Memory B cell (primary cell): ENCODE measurements at regions not wholly inside any gene's neighbourhood (a gene's known extent, or its start where the extent isn't known, plus 50 kb on each side); places are given as distances from the start of the nearest gene placed in this dataset.
A peak's percentile ranks its signal among the peaks of the same experiment; 100 is the strongest.

Experiments used
- ATAC-seq: fragments of 150-1000 bp; cut with Tn5 transposase; 2 replicates; pipeline ENCODE4 v1.10.0; 2021; ENCODE audit warnings: low read depth, mild to moderate bottlenecking, moderate library complexity
- DNase-seq, 2 donors: peaks; one replicate each; pipeline ENCODE4 v3.0.0; 2022; ENCODE audit warnings: low spot score in 2 of 2
- H3K27ac Mint-ChIP-seq: one replicate; pipeline ENCODE4 v1.8.0; 2022; ENCODE audit warnings: mild to moderate bottlenecking, moderate library complexity, mixed read lengths
- H3K27me3 Mint-ChIP-seq: one replicate; pipeline ENCODE4 v1.8.0; 2022; ENCODE audit warnings: mixed read lengths
- H3K36me3 Mint-ChIP-seq: one replicate; pipeline ENCODE4 v1.8.0; 2022; ENCODE audit warnings: mild to moderate bottlenecking, mixed read lengths
- H3K4me1 Mint-ChIP-seq: one replicate; pipeline ENCODE4 v1.8.0; 2022; ENCODE audit warnings: mixed read lengths
- H3K4me3 Mint-ChIP-seq: one replicate; pipeline ENCODE4 v1.8.0; 2022; ENCODE audit warnings: mild to moderate bottlenecking, moderate library complexity, mixed read lengths
- H3K9me3 Mint-ChIP-seq: one replicate; pipeline ENCODE4 v1.8.0; 2022; ENCODE audit warnings: mixed read lengths

DNA sequence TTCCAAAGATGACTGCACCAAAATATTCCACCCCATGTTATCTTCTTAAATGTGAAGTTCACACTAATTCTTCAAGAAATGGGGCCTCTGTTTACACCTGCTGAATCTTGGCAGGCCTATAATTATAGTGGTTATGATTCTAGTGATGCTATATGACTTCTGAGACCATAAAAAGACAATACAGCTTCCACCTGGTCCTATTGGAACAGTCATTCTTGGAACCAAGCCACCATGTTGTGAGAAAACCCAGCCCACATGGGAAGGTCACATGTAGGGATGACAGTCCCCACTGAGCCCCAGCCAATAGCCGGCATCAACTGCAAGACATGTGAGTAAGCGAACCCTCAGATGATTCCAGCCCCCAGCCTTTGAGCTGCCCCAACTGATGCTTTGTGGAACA lies 587.5 kb downstream of the MID1IP1 start:
- ATAC-seq (no peak), DNase-seq (no peak)
- Mint-ChIP-seq H3K4me3 (no peak overlapping the region), H3K9me3 (no peaks in the 10 kb centered on the region), H3K4me1 (no peaks in the 10 kb centered on the region), H3K27me3 (peaks cover 10% of the 10 kb centered on the region), H3K27ac (no peak overlapping the region), H3K36me3 (no peaks in the 10 kb centered on the region)

DNA sequence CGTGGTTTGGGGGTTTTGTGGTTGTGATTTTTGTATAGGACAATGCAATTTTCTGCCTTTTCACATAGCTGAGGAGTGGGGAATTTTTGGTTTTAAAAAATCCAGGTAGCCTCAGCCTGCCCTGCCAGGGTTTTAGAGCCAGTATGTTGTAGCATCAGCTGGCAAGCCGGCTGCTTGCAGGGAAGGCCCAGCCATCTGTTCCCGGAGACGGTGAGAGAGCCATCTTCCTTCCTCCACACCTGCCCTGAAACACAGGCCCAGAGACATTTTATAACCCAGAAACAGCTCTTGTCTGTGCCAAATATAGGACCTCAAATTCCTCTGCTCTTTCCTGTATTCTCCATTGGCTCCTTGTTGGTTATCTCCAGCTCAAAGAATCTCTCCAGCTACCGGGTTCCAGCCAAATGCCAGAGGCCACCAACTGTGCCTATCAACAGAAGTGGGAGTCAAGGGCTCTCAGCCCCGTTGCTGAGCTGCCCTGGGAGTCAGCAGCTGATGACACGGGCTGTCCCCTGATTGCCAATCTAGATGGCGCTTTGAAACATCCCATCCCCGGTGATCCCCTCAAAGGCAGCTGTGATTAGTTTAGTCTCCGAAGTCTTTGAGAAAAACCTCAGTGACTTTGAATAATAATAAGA lies 595.2 kb downstream of the MID1IP1 start:
- Mint-ChIP-seq H3K36me3 (peaks cover 2% of the 10 kb centered on the region), H3K27ac (no peak overlapping the region), H3K4me1 (no peaks in the 10 kb centered on the region), H3K9me3 (peaks cover 4% of the 10 kb centered on the region), H3K27me3 (peaks cover 8% of the 10 kb centered on the region), H3K4me3 (no peak overlapping the region)
- no peak for ATAC-seq
- no peak for DNase-seq

DNA sequence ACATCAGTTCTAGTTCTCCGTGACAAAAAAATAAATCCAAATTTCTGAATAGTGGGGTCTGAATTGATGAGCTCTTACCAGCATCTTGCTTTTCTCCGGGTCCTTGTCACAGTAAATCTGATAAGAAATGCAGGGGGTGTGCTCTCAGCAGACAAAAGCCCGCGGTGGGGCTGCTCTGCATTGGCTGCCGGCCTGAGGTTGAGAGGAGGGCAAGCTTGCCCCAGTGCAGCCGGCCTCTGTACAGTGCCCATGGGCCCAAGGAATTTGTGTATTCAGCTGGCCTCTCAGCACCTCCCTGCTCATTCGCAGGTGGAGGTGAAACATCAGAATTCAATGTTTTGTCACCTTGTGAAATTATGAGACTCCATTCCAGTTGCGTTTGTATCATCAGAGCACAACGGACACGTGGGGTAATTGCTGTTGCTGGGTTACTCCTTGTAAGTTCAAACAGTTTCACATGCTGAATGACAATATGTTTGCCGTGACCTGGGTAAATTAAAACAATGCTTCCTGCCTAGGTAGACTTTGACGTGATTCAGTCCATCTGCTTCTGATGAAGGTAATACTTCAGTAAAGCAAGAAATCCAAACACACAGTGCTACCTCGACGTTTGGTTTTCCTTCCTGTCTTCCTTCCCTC lies 596.4 kb downstream of the MID1IP1 start:
- Mint-ChIP-seq H3K4me1 (no peaks in the 10 kb centered on the region), H3K27me3 (peaks cover 8% of the 10 kb centered on the region), H3K36me3 (peaks cover 2% of the 10 kb centered on the region), H3K4me3 (no peak overlapping the region), H3K9me3 (peaks cover 4% of the 10 kb centered on the region), H3K27ac (no peak overlapping the region)
- DNase-seq (no peak), ATAC-seq (no peak)

DNA sequence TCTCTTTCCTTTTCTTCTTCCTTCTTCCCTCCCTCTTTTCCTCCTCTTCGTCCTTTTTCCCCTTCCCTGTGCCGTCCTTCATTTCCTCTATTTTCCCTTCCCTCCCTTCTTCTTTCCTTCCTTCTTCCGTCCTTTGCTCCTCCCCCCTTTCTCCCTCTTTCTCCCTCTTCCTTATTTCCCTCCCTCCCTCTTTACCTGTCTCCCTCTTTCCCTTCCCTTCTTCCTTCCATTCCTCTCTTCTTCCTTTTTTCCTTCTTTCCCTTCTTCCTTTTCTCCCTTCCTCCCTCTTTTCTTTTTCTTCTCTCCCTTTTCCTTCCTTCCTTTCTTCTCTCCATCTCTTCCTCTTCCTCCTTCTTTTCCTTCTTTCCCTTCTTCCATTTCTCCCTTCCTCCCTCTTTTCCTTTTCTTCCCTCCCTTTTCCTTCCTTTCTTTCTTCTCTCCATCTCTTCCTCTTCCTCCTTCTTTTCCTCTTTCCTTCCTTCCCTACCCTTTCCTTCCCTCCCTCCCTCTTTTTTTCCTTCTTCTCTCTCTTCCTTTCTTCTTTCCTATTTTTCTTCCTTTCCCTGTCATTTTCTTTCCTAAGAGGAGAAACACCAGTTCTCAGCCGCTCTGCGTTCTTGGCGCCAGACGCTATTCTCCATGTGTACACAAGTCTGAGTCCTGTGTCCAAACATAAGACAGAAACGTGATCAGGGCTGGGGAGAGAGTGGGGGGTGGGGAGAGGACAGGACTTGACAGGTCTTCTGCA lies 597.1 kb downstream of the MID1IP1 start:
- peaks cover 10% of the 10 kb centered on the region for H3K27me3 Mint-ChIP-seq
- peaks cover 2% of the 10 kb centered on the region for H3K36me3 Mint-ChIP-seq
- no peak overlapping the region for H3K4me3 Mint-ChIP-seq
- H3K27ac Mint-ChIP-seq: no peak overlapping the region
- ATAC-seq (no peak), DNase-seq (no peak)
- H3K9me3 Mint-ChIP-seq: peaks cover 4% of the 10 kb centered on the region
- H3K4me1 Mint-ChIP-seq: no peaks in the 10 kb centered on the region

DNA sequence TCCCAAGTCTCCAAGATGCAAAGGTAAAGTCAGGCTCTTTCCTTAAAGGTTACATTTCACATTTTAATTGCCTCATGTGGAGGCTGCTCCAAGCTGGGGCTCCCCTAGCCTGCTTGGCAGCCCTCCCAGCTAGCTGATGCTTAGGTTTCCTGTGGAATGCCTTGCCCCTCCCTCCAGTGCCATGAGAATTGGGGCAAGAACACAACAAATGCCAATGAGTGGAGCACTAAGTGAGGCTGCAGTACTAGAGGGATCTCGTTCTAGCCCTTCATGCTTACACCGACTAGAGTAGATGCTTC lies 597.7 kb downstream of the MID1IP1 start:
- H3K27ac Mint-ChIP-seq: no peak overlapping the region
- no peaks in the 10 kb centered on the region for H3K4me1 Mint-ChIP-seq
- peaks cover 4% of the 10 kb centered on the region for H3K9me3 Mint-ChIP-seq
- ATAC-seq: no peak
- DNase-seq: no peak
- no peak overlapping the region for H3K4me3 Mint-ChIP-seq
- H3K27me3 Mint-ChIP-seq: peaks cover 10% of the 10 kb centered on the region
- H3K36me3 Mint-ChIP-seq: peaks cover 2% of the 10 kb centered on the region

DNA sequence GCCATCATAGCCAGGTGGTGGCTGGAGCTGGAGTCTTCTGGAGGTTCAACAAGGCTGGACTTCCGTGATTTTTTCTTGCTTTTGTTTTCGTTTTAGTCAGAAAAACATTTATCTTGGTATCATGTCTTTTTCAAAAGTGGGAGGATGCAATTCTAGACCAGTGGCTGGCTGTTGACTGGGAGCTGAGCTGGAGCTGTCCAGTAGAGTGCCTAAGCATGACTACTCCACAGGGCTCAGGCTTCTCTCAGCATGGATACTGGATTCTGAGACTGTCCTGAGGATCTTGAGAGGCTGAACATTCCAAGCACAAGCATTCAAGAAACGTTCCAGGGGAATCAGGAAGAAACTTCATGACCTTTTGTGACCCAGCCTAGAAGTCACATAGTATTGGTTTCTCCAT lies 598.1 kb downstream of the MID1IP1 start:
- ATAC-seq: no peak
- no peaks in the 10 kb centered on the region for H3K4me1 Mint-ChIP-seq
- peaks cover 2% of the 10 kb centered on the region for H3K36me3 Mint-ChIP-seq

DNA sequence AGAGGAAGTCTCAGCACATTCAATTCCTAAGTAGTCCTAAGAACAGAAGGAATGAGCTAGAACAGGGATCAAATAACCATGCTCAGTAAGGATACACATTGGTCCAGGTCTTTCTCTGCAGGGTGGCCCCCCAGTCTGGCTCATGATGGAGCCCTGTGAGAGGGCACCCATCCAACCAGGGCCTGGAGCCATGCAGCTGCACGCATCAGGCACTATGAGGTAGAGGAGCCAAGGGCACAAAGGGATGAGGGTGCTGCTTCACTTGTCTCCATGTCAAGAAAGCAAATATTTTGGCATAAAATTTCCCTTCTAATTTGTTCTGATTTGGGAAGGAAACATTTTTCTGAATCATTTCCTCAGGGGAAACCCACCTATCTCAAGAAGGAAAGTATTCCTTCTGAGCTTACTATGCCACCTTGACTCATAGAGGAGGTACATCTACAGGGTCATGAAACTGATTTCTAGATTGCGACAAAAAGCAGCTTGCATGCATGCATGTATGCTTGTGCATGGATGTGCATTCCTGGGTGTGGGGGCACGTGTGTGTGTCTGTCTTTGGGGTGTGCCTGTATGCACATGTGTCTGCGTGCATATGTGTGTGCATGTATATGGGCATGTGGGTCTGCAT lies 600.3 kb downstream of the MID1IP1 start:
- ATAC-seq: no peak
- Mint-ChIP-seq H3K36me3 (peaks cover 2% of the 10 kb centered on the region), H3K9me3 (peaks cover 4% of the 10 kb centered on the region), H3K4me1 (no peaks in the 10 kb centered on the region), H3K27me3 (peaks cover 14% of the 10 kb centered on the region), H3K4me3 (no peak overlapping the region), H3K27ac (no peak overlapping the region)
- DNase-seq: no peak

More for the DNA sequence above, 598.1 kb downstream of the MID1IP1 start:
- H3K9me3 Mint-ChIP-seq: peaks cover 4% of the 10 kb centered on the region
- no peak overlapping the region for H3K27ac Mint-ChIP-seq
- H3K4me3 Mint-ChIP-seq: no peak overlapping the region
- DNase-seq: no peak
- H3K27me3 Mint-ChIP-seq: peaks cover 10% of the 10 kb centered on the region

DNA sequence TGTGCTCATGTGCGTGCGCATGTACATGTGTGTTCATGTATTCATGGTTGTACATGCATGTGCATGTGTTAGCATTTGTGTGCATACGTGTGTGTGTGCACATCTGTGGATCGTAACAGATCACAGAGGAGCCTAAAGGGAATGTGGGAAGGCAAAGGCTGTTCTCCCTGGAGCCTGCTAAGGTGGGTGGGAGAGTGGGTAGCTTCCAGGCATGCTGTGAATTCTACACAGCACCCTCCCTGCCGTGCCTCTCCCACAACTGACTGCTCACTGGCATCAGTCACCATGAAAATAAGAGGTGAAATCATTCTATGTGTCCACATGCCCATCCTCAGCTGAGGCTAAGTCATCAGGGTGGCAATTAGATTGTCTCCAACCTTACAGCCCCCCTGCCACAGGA lies 600.9 kb downstream of the MID1IP1 start:
- no peak for ATAC-seq
- H3K4me3 Mint-ChIP-seq: no peak overlapping the region
- no peak for DNase-seq
- H3K27me3 Mint-ChIP-seq: peaks cover 19% of the 10 kb centered on the region
- H3K36me3 Mint-ChIP-seq: peaks cover 2% of the 10 kb centered on the region
- H3K9me3 Mint-ChIP-seq: peaks cover 4% of the 10 kb centered on the region
- H3K4me1 Mint-ChIP-seq: no peaks in the 10 kb centered on the region
- H3K27ac Mint-ChIP-seq: no peak overlapping the region

DNA sequence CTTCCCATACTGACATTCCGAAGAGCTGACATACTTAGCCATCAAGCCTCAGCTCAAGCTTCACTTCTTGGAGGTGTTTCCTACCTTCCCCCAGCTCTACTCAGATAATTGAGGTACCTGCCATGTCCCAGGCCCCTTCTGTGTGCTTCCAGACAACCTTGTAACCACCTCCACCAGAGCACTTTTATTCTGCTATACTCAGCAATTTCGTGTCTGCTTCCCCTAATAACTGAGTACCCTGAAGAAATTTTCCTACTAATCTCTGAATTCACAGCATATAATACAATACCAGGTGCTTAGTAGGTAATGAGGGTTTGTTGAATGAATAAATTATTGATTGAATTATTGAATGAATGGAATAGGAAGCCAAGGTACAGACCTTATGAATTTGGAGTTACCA lies 605.5 kb downstream of the MID1IP1 start:
- H3K27ac Mint-ChIP-seq: no peak overlapping the region
- no peak for DNase-seq
- H3K36me3 Mint-ChIP-seq: no peaks in the 10 kb centered on the region
- H3K9me3 Mint-ChIP-seq: no peaks in the 10 kb centered on the region
- no peak overlapping the region for H3K4me3 Mint-ChIP-seq
- peaks cover 13% of the 10 kb centered on the region for H3K27me3 Mint-ChIP-seq
- ATAC-seq: no peak
- H3K4me1 Mint-ChIP-seq: no peaks in the 10 kb centered on the region

DNA sequence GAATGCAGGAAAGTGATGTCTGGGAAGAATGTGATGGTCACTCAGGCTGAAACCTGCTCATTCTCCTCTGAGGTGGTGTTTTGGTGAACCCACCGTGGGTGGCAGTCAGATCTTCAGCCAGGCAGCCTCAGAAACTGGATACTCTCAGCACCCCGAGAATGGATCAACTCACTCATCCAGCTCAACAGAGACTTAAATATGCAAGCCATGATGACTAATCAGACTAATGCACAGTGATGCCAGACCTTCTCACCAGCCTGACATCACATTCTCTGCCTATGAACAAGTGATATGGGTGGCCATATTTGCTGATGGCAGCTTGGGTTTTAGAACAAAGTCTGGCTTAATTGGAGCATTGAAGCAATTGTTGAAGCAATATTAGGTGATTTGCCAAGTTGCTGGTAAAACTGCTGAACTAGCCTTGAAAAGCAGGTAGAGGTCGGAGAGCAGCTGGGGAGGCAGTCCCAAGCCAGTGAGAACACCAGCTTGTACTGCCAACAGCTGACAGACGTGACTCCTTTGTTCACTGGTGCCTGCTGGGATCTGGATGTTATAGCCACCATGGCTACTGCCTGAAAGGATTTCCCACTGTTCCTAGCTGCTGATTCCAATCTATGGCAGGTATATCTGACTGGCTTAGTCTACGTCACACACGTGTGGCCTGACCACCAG lies 608.1 kb downstream of the MID1IP1 start:
- no peak overlapping the region for H3K4me3 Mint-ChIP-seq
- DNase-seq: no peak
- no peaks in the 10 kb centered on the region for H3K4me1 Mint-ChIP-seq
- peaks cover 17% of the 10 kb centered on the region for H3K27me3 Mint-ChIP-seq
- ATAC-seq: no peak
- H3K36me3 Mint-ChIP-seq: no peaks in the 10 kb centered on the region
- H3K27ac Mint-ChIP-seq: no peak overlapping the region
- H3K9me3 Mint-ChIP-seq: no peaks in the 10 kb centered on the region

DNA sequence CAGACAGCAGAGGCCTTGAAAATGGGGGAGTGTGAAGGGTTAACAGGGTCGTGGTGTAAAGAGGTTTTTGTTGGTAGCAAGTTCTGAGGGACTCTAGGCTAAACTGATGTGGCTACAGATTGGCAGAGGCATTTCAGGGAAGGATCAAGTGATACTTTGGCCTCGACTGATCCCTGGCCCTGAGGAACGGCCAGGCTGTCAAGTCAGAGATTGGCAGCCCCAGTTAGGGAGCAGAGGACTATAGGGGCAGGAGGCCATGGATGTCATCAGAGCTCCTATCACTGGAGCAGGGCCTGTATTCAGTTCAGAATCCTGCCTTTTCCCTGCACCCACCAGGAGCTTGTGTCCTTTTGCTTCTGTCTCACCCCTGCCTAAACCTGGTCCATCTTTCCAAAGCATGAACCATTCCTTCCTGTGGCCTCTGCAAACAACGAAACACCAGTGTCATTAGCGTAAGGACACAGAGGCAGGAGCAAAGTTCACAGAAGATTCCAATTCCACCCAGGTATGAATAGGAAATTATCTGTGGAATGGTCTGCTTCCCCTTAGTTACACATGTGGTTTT lies 613.1 kb downstream of the MID1IP1 start:
- no peak for DNase-seq
- peaks cover 16% of the 10 kb centered on the region for H3K4me1 Mint-ChIP-seq
- no peak overlapping the region for H3K4me3 Mint-ChIP-seq
- H3K36me3 Mint-ChIP-seq: no peaks in the 10 kb centered on the region
- no peak for ATAC-seq
- no peaks in the 10 kb centered on the region for H3K9me3 Mint-ChIP-seq
- H3K27ac Mint-ChIP-seq: no peak overlapping the region
- H3K27me3 Mint-ChIP-seq: peaks cover 13% of the 10 kb centered on the region

DNA sequence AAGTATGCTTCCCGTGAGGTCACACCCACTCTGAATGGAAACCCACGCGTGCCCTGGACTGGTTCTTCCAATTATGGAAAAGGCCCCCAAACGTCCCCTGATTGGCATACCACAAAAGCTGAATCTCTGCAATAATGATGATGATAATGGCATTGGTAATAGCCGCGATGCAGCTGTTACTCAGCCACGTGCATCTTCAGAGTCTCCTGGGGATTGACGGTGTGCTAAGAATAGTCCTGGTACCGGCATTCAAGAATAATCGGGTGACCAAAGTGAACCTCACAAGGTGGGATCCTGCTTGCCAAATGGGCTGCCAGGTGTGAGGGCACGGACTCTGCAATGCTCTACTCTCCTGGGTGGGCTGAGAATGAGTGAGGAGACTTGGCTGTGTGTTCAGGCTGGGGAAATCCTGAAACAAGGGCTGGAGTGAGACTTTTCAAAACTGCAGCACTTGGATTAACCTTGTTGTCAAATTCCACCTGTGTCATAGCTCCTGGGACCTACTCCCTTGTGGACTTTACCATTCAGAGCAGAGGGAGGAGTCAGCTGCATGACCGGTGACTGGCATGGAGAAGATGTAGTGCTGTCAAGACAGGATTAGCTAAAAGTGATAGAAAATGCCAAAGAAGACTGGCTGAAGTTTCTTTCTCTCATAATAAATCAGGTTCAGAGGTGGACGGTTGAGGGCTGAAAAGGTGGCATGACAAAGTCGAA lies 615.4 kb downstream of the MID1IP1 start:
- H3K4me1 Mint-ChIP-seq: peaks cover 16% of the 10 kb centered on the region
- no peak for DNase-seq
- no peaks in the 10 kb centered on the region for H3K36me3 Mint-ChIP-seq
- H3K27ac Mint-ChIP-seq: peak overlapping the region; percentile 47
- H3K27me3 Mint-ChIP-seq: peaks cover 10% of the 10 kb centered on the region
- peak; percentile 70 for ATAC-seq
- H3K4me3 Mint-ChIP-seq: no peak overlapping the region
- no peaks in the 10 kb centered on the region for H3K9me3 Mint-ChIP-seq

DNA sequence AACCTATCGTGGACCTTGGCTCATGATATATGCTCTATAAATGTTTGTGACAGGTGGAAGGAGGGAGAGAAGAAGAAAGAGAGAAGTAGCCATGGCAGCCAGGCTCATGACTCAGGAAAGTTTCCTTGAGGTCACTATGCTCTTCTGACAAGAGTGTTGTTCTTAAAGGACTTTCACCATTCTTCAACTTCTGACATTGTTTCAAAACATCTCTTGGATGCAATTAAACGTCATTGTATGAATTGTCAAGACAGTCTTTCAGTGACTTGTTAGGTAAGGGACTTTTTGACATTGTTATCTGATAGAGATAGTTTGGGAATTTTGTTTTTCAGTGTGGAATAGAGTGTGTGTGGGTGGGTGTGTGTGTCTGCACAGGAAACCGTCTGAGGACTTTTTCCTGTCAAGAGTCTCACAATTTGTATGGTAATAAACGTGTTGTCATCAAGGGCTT lies 617.0 kb downstream of the MID1IP1 start:
- no peaks in the 10 kb centered on the region for H3K9me3 Mint-ChIP-seq
- no peak overlapping the region for H3K4me3 Mint-ChIP-seq
- H3K27ac Mint-ChIP-seq: no peak overlapping the region
- peaks cover 16% of the 10 kb centered on the region for H3K4me1 Mint-ChIP-seq
- no peak for DNase-seq
- peaks cover 9% of the 10 kb centered on the region for H3K27me3 Mint-ChIP-seq
- H3K36me3 Mint-ChIP-seq: no peaks in the 10 kb centered on the region
- no peak for ATAC-seq
